Loucy (cell line): ENCODE measurements at regions not wholly inside any gene's neighbourhood (a gene's known extent, or its start where the extent isn't known, plus 50 kb on each side); places are given as distances from the start of the nearest gene placed in this dataset.

Experiments used
- CTCF ChIP-seq: fragments of 200-600 bp; sonication (generic); conservative IDR thresholded peaks from 2 replicates; pipeline ENCODE4 v1.5.1; 2014; ENCODE audit warnings: mild to moderate bottlenecking, antibody characterized with exemption, low read length
- EZH2phosphoT487 ChIP-seq: fragments of 200-600 bp; IDR thresholded peaks from 2 replicates; pipeline ENCODE4 v1.6.1; 2018; ENCODE audit warnings: antibody characterized with exemption, mild to moderate bottlenecking, moderate library complexity, borderline replicate concordance

DNA sequence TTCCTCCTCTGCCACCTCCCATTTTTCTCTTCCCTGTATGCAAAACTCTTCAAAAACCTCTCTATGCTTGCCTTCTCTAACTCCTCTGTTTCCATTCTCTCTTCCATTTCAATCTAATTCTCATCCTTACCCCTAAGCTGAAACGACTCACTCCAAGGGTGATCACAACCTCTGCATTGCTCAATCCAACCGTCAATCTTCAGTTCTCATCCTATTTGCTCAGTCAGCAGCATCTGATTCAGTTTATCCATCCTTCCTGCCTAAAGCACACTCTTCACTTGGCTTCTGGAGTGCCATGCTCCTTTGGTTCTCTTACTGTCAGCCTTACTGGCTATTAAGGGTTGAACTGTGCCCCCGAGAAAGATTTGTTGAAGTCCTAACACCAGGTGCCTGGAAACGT lies 163.5 kb upstream of the NEBL start:
- TF ChIP-seq CTCF (no peak), EZH2phosphoT487 (no peak)
